Activated CD4-positive, alpha-beta T cell treated with anti-CD3 and anti-CD28 coated beads for 1 hour (primary cell): ENCODE measurements at regions not wholly inside any gene's neighbourhood (a gene's known extent, or its start where the extent isn't known, plus 50 kb on each side); places are given as distances from the start of the nearest gene placed in this dataset.

Source experiments
- DNase-seq: peaks from one replicate; pipeline ENCODE4 v3.0.0-alpha.2; 2020

GRCh38 chr10:118102121-118102520 lies 55.4 kb upstream of the RAB11FIP2 start:
- DNase-seq: no peak

- no peak for DNase-seq
These were observed 54.8 kb upstream of the RAB11FIP2 start for GRCh38 chr10:118101501-118101900.
